LHCN-M2 (cell line): ENCODE measurements at regions not wholly inside any gene's neighbourhood (a gene's known extent, or its start where the extent isn't known, plus 50 kb on each side); places are given as distances from the start of the nearest gene placed in this dataset.
A peak's percentile ranks its signal among the peaks of the same experiment; 100 is the strongest.
"Not testable (repeated sequence)": the region's sequence is repeated elsewhere in the genome, so short reads cannot be mapped to it uniquely, and the experiment has no call there.

Experiments
- DNase-seq: peaks from one replicate; pipeline ENCODE4 v3.0.0-alpha.2; 2012; ENCODE audit warnings: low read depth

DNA sequence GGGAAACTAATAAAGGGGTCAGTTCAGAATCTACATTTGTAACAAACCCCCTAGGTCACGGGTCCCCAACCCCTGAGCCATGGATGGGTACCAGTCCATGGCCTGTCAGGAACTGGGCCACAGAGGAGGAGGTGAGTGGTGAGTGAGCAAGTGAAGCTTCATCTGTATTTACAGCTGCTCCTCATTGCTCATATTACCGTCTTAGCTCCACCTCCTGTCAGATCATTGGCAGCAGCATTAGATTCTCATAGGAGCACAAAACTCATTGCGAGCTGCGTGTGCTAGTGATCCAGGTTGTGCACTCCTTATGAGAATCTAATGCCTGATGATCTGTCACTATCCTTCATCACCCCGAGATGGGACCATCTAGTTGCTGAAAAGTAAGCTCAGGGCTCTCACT lies 88.4 kb upstream of the MPP7 start:
- peak; percentile 51 for DNase-seq

DNA sequence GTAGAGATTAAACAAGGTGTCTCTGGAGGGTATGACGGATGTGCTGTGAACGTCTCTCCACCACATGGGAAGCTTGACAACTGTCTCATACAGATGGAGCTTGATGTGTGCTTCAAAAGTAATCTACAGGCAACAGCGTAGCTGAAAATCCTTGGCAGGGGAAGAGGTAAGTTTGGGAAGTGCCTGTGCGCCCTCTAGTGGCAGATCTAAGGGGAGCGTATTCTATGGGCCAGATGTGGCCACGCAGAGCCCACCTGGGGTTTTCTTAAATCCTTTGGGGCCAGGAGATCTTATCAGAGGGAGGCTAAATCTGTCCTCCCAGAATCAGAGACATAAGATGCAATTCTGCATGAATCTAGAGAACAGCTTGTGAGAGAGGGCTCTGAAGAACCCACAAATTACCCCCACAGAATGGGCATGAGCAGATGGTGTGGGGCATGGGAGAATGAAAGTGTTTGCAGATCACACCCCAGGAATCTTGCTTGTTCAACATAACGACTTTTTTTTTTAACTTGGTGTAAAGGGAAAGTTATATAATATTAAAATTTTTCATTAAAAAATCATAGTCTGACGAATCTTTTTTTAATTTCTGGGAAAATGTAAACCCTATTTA lies 91.2 kb upstream of the MPP7 start:
- DNase-seq = peak; percentile 56

- DNase-seq = no peak
These were observed 93.5 kb upstream of the MPP7 start for GRCh38 chr10:28396331-28396730.

GRCh38 chr10:28397229-28397628 lies 94.4 kb upstream of the MPP7 start:
- DNase-seq = no peak

GRCh38 chr10:28400176-28400575 lies 97.3 kb upstream of the MPP7 start:
- no peak for DNase-seq

DNA sequence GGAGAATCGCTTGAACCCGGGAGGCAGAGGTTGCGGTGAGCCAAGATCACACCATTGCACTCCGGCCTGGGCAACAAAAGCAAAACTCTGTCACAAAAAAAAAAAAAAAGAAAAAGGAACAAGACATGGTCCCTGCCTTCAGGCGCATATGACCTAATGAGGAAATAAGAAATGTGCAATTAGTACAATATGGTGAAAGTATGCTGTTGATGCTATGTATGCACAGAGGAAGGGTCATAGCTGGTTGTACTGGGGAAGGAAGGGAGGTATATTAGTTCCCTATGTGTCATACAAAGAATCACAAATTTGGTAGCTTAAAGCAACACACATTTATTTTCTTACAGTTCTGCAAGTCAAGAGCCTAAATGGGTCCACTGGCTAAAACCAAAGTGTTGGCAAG lies 97.8 kb upstream of the MPP7 start:
- DNase-seq = no peak

GRCh38 chr10:28402611-28403073 lies 99.8 kb upstream of the MPP7 start:
- DNase-seq = not testable (repeated sequence)

GRCh38 chr10:28403090-28403489 lies 100.2 kb upstream of the MPP7 start:
- DNase-seq = no peak

DNA sequence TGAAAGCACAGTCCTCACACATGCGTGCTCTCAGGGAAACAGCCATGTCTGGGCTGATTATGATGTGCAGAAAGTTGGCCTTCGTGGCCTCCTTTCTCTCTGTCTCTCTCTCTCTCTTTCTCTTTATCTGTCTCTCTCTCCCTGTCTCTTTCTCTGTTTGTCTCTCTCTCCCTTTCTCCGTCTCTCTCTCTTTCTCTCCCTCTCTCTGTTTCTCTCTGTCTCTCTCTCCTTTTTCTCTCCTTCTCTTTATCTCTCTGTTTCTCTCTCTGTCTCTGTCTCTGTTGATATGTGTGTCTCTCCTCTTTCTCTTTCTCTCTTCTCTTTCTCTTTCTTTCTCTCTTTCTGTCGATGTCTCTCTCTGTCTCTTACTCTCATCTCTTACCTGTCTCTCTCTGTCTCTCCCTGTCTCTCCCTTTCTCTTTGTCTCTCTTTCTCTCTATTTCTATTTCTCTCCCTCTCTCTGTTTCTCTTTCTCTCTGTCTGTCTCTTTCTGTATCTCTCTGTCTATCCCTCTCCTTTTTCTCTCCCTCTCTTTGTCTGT lies 105.4 kb upstream of the MPP7 start:
- DNase-seq = no peak

- DNase-seq = no peak
These were observed 107.7 kb upstream of the MPP7 start for GRCh38 chr10:28410420-28411135.

GRCh38 chr10:28411136-28411460 lies 108.2 kb upstream of the MPP7 start:
- DNase-seq = no peak

- no peak for DNase-seq
These were observed 108.8 kb upstream of the MPP7 start for GRCh38 chr10:28411648-28412047.

- DNase-seq = no peak
These were observed 114.8 kb upstream of the WAC start for GRCh38 chr10:28418069-28418468.

DNA sequence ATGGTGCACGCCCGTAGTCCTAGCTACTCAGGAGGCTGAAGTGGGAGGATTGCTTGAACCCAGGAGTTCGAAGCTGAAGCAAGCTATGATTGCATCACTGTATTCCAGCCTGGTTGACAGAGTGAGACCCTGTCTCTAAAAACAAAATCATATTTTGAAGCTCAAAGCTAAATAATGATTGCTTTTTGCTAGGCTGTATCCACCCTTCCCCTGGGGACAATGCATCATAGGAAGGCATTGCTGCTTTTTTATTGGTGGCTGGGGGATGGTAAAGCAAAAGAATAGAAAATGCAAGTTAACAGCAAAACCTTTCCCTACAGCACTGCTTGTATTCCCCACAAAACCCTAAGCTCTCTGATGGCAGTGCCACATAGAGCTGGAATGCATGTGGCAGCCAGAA lies 107.5 kb upstream of the WAC start:
- DNase-seq = no peak

DNA sequence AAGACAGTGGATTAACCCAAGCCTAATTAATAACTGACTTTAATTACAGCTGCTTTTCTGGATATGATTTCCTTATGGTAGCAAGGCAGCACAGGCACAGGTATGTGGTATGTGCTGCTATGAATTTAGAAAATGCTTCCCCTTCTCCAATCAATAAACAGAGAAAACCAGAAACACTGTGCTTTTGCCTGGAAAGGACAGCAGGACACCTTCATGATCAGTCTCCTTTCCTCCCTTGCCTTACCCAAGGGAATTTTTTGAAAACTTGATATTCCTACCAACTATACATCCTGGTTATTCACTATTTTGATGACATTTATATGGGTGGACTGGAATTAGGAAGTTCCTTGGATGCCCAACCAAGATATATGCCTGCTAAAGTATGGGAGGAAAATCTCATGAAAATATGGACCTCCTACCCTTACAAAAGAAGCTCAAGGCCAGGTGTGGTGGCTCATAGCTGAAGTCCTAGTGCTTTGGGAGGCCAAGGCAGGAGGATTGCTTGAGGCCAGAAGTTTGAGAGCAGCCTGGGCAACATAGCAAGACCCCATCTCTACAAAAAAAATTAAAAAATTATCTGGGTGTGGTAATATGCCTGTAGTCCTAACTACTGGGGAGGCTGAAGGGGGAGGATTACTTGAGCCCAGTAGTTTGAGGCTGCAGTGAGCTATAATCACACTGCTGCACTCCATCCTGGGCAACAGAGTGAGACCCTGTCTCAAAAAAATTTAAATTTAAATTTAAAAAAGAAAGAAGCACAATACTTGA lies 106.3 kb upstream of the WAC start:
- DNase-seq = no peak

- DNase-seq = no peak
These were observed 105.5 kb upstream of the WAC start for GRCh38 chr10:28427376-28427775.

- DNase-seq = no peak
These were observed 103.9 kb upstream of the WAC start for GRCh38 chr10:28429045-28429444.

DNA sequence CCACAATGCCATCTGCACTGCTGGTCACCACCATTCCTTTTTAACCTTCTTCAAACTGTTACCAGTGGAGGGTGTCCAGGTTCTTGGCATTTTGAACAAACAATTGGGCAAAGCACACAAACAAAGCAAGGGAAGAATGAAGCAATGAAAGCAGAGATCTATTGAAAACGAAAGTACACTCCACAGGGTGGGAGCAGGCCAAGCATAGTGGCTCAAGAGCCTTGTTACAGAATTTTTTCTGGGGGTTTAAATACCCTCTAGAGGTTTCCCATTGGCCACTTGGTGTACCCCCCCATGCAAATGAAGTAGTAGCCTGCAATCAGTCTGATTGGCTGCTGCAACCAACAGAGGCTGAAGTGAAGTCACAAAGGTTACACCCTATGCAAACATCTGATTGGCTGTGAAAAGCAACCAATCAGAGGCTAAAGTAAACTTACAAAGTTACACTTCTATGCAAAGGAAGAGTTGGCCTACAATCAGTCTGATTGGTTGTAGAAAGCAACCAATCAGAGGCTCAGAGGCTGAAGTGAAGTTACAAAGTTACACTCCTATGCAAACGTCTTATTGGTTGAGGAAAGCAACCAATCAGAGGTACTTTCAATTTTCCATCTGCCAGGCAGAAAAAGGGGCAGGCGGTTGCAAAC lies 103.2 kb upstream of the WAC start:
- peak; percentile 38 for DNase-seq

DNA sequence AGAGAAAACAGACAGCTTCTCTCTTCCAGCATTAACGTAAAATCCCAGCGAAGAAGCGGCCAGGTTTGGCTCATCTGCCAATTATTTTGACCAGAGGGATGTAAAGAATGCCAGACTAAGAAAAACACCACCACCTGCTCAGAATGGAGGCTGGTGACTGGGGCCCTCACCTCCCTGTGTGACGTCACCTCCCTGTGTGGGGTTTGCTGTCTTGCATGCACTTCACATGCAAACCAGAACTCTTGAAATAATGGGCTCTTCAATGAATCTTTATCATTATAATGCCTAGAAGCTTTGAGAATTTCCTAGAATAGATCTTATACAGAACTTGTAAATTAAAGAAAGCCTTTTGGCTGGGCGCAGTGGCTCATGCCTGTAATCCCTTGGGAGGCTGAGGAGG lies 101.8 kb upstream of the WAC start:
- no peak for DNase-seq

GRCh38 chr10:28432210-28432676 lies 100.7 kb upstream of the WAC start:
- peak; percentile 65 for DNase-seq

DNA sequence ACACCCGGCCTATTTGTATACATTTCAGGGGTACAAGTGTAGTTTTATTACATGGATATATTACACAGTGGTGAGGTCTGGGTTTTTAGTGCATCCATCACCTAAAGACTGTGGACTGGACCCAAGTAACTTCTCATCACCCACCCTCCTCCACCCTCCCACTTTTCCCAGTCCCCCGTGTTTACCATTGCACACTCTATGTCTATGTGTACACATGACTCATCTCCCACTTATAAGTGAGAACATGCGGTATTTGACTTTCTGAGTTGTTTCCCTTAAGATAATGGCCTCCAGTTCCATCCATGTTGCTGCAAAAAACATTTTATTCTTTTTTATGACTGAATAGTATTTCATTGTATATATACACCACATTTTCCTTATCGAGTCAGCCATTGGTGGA lies 98.9 kb upstream of the WAC start:
- no peak for DNase-seq

- no peak for DNase-seq
These were observed 90.5 kb upstream of the WAC start for GRCh38 chr10:28442403-28442802.
